IPS-NIHi11 (cell line): ENCODE measurements at regions not wholly inside any gene's neighbourhood (a gene's known extent, or its start where the extent isn't known, plus 50 kb on each side); places are given as distances from the start of the nearest gene placed in this dataset.

Experiments
- DNase-seq: peaks from one replicate; pipeline ENCODE4 v3.0.0; 2012; ENCODE audit warnings: mixed read lengths, low spot score

GRCh38 chr21:19844334-19844733 is 1153.9 kb upstream of the NCAM2 start:
- DNase-seq = no peak

GRCh38 chr21:19850157-19850556 is 1148.1 kb upstream of the NCAM2 start:
- no peak for DNase-seq

- DNase-seq = no peak
Measured at GRCh38 chr21:19853061-19853460, 1145.1 kb upstream of the NCAM2 start.

- DNase-seq = peak; percentile 12
Measured at GRCh38 chr21:19853709-19854575, 1144.3 kb upstream of the NCAM2 start.

- DNase-seq = no peak
Measured at GRCh38 chr21:19855522-19855921, 1142.7 kb upstream of the NCAM2 start.

GRCh38 chr21:19864476-19864875 is 1133.7 kb upstream of the NCAM2 start:
- no peak for DNase-seq

GRCh38 chr21:19870682-19871081 is 1127.5 kb upstream of the NCAM2 start:
- DNase-seq = no peak

GRCh38 chr21:19874521-19874920 is 1123.7 kb upstream of the NCAM2 start:
- DNase-seq = no peak

- DNase-seq = no peak
Measured at GRCh38 chr21:19878133-19878532, 1120.1 kb upstream of the NCAM2 start.

GRCh38 chr21:19899645-19900044 is 1098.6 kb upstream of the NCAM2 start:
- DNase-seq = no peak

- DNase-seq = no peak
Measured at GRCh38 chr21:19900149-19900548, 1098.1 kb upstream of the NCAM2 start.

- no peak for DNase-seq
Measured at GRCh38 chr21:19908390-19908789, 1089.8 kb upstream of the NCAM2 start.

GRCh38 chr21:19914028-19914427 is 1084.2 kb upstream of the NCAM2 start:
- DNase-seq = no peak

GRCh38 chr21:19921211-19921610 is 1077.0 kb upstream of the NCAM2 start:
- no peak for DNase-seq

- no peak for DNase-seq
Measured at GRCh38 chr21:19922122-19922521, 1076.1 kb upstream of the NCAM2 start.

- no peak for DNase-seq
Measured at GRCh38 chr21:19935467-19935866, 1062.7 kb upstream of the NCAM2 start.

GRCh38 chr21:19937619-19938018 is 1060.6 kb upstream of the NCAM2 start:
- DNase-seq = no peak

GRCh38 chr21:19941626-19942025 is 1056.6 kb upstream of the NCAM2 start:
- DNase-seq = no peak

- no peak for DNase-seq
Measured at GRCh38 chr21:19950347-19950746, 1047.9 kb upstream of the NCAM2 start.

- no peak for DNase-seq
Measured at GRCh38 chr21:19969156-19969555, 1029.1 kb upstream of the NCAM2 start.

- DNase-seq = peak; percentile 8
Measured at GRCh38 chr21:19981938-19982337, 1016.3 kb upstream of the NCAM2 start.

- no peak for DNase-seq
Measured at GRCh38 chr21:19986396-19986795, 1011.8 kb upstream of the NCAM2 start.

- no peak for DNase-seq
Measured at GRCh38 chr21:19987671-19988070, 1010.5 kb upstream of the NCAM2 start.

- DNase-seq = no peak
Measured at GRCh38 chr21:19992540-19992939, 1005.7 kb upstream of the NCAM2 start.
